HG02840 (cell line): ENCODE measurements at regions not wholly inside any gene's neighbourhood (a gene's known extent, or its start where the extent isn't known, plus 50 kb on each side); places are given as distances from the start of the nearest gene placed in this dataset.
"Not testable (repeated sequence)": the region's sequence is repeated elsewhere in the genome, so short reads cannot be mapped to it uniquely, and the experiment has no call there.

ENCODE experiments used
- ATAC-seq: cut with Tn5 transposase; IDR thresholded peaks from one replicate; pipeline ENCODE4 v1.9.1; 2021; ENCODE audit warnings: mild to moderate bottlenecking, moderate library complexity, moderate number of reproducible peaks; ENCODE audit not compliant: unreplicated experiment, low FRiP score

DNA sequence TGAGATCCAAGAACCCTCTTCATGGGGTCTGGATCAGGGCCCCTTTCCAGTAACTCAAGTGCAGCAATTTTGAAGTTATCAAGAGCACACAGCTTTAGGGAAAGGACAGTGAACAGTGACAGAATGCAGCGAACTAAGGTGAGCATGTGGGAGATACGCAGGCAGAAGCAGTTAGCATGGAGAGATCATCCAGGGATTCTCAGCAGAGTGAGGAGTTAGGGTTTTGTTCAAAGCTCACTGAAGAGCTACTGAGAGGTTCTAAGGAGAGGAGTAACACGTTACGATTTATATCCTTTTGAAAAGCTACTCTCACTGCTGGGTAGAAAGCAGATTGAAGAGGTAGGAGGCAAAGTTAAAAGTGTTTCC lies 83.6 kb upstream of the MPP7 start:
- ATAC-seq, result no peak

DNA sequence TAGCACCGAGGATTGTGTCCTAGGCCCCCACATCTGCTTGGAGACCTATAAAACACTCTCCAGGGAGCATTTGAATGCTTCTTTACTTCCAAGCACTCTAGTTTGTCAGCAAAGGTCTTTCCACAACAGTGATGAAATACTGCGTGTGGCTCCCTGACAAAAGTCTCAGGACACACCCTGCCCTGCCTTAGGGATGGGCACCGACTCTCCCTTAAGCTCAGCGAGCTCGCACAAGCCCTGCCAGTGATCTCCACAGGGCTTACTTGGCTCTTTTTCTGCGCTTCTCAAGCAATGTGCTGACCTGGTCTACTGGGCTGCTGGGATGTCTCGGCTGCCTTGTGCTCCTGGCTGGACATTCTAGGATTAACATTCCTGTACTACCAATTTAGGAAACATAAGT lies 84.3 kb upstream of the MPP7 start:
- no peak for ATAC-seq

DNA sequence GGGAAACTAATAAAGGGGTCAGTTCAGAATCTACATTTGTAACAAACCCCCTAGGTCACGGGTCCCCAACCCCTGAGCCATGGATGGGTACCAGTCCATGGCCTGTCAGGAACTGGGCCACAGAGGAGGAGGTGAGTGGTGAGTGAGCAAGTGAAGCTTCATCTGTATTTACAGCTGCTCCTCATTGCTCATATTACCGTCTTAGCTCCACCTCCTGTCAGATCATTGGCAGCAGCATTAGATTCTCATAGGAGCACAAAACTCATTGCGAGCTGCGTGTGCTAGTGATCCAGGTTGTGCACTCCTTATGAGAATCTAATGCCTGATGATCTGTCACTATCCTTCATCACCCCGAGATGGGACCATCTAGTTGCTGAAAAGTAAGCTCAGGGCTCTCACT lies 88.4 kb upstream of the MPP7 start:
- ATAC-seq, result no peak

DNA sequence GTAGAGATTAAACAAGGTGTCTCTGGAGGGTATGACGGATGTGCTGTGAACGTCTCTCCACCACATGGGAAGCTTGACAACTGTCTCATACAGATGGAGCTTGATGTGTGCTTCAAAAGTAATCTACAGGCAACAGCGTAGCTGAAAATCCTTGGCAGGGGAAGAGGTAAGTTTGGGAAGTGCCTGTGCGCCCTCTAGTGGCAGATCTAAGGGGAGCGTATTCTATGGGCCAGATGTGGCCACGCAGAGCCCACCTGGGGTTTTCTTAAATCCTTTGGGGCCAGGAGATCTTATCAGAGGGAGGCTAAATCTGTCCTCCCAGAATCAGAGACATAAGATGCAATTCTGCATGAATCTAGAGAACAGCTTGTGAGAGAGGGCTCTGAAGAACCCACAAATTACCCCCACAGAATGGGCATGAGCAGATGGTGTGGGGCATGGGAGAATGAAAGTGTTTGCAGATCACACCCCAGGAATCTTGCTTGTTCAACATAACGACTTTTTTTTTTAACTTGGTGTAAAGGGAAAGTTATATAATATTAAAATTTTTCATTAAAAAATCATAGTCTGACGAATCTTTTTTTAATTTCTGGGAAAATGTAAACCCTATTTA lies 91.2 kb upstream of the MPP7 start:
- ATAC-seq, result no peak

DNA sequence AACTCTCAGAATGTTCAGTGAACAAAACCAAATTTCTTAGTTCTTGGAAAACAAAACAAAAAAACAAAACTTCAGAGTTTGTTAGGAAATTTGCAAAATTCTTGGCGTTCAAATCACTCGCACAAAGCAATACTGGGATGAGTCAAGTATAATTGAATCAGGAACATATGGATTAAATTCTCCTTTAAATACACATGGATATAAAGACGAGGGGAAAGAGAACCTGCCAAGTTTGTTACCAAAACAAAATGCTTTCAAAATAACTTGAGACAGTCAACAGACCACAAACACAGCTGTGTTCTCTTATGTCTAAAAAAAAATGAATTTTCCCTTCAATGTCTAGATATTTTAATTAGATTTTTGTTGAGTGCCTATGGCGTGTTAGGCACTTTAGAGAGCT lies 93.5 kb upstream of the MPP7 start:
- ATAC-seq, result no peak

DNA sequence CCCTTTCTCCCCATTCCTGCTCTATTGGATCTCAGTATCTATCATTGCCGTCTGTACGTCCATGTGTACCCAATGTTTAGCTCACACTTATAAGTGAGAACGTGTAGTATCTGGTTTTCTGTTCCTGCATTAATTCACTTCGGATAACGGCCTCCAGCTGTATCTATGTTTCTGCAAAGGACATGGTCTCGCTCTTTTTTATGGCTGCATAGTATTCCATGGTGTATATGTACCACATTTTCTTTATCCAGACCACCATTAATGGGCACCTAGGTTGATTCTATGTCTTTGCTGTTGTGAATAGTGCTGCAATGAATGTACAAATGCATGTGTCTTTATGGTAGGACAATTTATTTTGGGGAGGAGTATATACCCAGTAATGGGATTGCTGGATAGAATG lies 94.4 kb upstream of the MPP7 start:
- ATAC-seq, result no peak

DNA sequence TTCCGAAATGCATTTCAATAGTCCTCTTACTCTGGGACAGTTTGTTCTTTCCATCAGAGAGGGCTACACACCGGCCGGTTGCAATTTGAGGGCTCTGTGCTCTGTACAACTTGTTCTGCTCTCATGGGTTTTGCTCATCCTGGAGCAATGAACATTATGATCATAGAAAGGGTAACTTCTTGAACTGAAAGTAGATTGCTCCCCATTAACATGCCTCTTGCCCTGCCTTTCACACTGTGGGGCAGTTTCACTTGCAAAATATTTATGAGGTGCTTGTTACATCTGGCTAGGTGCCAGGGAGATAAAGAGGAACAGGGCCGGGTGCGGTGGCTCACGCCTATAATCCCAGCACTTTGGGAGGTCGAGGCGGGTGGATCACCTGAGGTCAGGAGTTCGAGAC lies 97.3 kb upstream of the MPP7 start:
- ATAC-seq, result no peak

DNA sequence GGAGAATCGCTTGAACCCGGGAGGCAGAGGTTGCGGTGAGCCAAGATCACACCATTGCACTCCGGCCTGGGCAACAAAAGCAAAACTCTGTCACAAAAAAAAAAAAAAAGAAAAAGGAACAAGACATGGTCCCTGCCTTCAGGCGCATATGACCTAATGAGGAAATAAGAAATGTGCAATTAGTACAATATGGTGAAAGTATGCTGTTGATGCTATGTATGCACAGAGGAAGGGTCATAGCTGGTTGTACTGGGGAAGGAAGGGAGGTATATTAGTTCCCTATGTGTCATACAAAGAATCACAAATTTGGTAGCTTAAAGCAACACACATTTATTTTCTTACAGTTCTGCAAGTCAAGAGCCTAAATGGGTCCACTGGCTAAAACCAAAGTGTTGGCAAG lies 97.8 kb upstream of the MPP7 start:
- no peak for ATAC-seq

DNA sequence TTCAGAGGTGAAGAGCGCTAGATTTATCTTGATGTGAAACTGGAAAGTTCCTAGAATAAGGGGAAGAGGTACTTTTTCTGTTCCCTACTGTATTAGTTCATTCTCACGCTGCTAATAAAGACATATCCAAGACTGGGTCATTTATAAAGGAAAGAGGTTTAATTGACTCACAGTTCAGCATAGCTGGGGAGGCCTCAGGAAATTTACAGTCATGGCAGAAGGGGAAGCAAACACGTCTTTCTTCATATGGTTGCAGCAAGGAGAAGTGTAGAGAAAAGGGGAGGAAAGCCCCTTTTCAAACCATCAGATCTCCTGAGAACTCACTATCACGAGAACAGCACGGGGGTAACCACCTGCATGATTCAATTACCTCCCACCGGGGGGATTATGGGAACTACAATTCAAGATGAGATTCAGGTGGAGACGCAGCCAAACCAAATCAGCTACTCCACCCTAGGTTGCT lies 99.8 kb upstream of the MPP7 start:
- ATAC-seq, result not testable (repeated sequence)

DNA sequence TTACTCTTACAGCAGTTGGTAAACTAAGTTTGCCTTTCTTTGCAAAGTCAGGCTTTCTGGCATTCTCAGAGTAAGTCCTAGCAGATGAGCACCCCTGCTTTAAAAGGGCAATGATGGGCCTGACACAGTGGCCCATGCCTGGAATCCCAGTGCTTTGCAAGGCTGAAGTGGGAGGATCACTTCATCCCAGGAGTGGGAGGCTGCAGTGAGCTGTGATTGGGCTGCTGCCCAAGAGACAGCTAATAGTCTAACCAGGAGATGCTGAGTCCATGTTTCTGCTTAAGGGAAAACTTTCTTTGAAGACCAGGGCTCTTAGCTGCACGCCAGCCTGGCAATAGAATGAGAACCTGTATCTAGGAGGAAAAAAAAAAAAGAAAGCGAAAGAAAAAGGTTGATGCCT lies 100.2 kb upstream of the MPP7 start:
- no peak for ATAC-seq

DNA sequence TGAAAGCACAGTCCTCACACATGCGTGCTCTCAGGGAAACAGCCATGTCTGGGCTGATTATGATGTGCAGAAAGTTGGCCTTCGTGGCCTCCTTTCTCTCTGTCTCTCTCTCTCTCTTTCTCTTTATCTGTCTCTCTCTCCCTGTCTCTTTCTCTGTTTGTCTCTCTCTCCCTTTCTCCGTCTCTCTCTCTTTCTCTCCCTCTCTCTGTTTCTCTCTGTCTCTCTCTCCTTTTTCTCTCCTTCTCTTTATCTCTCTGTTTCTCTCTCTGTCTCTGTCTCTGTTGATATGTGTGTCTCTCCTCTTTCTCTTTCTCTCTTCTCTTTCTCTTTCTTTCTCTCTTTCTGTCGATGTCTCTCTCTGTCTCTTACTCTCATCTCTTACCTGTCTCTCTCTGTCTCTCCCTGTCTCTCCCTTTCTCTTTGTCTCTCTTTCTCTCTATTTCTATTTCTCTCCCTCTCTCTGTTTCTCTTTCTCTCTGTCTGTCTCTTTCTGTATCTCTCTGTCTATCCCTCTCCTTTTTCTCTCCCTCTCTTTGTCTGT lies 105.4 kb upstream of the MPP7 start:
- no peak for ATAC-seq

DNA sequence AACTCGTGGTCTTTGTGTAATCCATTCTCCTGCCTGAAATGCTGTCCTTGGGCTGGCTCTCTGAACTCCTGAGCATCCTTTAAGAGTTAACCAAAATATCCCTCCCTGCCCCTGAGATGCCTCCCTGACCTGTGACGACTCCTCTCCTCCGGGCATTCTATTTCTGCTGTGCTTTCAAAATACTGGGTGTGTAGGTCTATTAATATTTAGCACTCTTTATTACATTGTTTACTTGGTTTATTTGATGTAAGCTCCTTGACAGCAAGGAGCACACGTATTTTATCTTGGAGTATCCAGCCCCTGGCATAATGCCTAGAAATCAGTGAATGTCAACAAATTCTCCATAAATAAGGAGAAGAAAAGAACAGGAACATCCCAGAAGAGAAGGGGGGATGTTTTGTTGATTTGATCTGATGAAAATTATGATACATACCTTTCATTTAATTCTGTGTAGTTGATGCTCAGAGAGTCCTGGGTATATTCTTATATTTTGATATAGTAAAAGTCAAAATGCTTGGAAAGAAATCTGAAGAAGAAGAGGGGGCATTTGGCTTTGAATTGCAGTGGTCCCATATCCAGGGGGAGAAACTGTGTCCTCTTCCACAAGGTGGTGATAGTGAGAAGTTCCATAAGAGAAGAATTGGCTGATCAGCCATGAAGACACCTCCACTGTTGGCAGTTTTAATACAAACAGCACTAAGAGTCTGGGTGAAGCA lies 107.7 kb upstream of the MPP7 start:
- ATAC-seq, result no peak

DNA sequence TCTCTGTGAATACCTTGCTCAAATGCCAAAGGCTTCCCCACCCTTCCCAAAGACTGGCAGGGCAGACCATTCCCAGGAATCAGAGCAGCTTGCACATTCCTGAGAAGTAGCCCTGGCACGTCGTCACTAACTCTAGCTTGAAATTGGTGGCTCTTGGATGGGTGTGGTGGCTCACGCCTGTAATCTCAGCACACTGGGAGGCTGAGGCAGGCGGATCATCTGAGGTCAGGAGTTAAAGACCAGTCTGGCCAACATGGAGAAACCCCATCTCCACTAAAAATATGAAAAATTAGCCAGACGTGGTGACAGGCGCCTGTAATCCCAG lies 108.2 kb upstream of the MPP7 start:
- no peak for ATAC-seq

DNA sequence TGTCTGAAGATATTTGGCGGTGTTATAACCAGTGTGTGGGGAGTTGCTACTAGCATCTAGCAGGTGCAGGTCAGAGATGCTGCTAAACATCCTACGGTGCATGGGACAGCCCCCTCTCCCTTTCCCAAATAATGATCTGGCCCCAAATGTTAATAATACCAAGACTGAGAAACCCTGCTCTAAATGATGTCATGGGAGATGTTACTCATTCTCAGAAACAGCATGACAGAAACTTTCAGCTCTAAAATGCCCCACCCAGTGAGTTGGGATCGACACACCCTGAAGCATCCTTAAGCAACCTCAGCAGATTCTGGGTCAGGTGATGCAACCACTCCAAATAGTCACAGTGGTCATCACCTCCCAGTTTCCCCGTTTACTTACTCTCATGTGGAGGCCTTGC lies 108.8 kb upstream of the MPP7 start:
- ATAC-seq, result no peak

DNA sequence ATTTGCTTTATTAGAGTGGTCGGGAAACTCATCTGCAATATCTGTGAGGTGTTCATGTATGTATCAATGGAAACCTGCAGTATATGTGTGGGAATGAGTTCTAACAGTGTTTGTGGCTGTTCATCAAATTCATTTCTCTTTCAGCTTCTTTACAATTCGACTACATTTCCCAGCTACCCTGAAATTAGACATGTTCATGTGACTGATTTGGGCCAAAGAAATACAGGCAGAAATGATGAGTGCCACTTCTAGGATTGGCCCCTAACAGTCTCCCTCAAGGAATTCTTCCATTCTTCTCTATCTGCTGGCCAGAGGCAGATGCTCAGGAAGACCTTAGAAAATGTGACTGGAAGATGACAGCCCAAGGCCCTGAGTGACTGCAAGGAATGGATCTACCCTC lies 114.8 kb upstream of the WAC start:
- no peak for ATAC-seq

DNA sequence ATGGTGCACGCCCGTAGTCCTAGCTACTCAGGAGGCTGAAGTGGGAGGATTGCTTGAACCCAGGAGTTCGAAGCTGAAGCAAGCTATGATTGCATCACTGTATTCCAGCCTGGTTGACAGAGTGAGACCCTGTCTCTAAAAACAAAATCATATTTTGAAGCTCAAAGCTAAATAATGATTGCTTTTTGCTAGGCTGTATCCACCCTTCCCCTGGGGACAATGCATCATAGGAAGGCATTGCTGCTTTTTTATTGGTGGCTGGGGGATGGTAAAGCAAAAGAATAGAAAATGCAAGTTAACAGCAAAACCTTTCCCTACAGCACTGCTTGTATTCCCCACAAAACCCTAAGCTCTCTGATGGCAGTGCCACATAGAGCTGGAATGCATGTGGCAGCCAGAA lies 107.5 kb upstream of the WAC start:
- no peak for ATAC-seq

DNA sequence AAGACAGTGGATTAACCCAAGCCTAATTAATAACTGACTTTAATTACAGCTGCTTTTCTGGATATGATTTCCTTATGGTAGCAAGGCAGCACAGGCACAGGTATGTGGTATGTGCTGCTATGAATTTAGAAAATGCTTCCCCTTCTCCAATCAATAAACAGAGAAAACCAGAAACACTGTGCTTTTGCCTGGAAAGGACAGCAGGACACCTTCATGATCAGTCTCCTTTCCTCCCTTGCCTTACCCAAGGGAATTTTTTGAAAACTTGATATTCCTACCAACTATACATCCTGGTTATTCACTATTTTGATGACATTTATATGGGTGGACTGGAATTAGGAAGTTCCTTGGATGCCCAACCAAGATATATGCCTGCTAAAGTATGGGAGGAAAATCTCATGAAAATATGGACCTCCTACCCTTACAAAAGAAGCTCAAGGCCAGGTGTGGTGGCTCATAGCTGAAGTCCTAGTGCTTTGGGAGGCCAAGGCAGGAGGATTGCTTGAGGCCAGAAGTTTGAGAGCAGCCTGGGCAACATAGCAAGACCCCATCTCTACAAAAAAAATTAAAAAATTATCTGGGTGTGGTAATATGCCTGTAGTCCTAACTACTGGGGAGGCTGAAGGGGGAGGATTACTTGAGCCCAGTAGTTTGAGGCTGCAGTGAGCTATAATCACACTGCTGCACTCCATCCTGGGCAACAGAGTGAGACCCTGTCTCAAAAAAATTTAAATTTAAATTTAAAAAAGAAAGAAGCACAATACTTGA lies 106.3 kb upstream of the WAC start:
- ATAC-seq, result no peak

DNA sequence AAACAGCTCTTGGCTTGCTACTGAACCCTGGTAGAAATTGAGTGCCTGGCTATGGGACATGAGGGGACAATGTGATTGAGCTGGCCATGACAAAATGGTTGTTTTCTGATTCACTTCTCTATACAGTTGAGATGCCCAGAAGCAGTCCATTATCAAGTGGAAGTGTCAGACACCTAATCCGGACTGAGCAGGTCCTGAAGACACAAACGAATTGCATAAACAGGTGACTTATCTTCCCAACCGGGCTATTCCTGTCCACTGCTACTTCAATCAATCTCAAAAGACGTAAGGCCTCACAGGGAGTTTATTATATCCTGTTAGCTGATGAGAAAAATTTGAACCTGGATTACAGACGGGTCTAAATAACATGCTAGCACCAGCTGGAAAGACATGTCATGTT lies 105.5 kb upstream of the WAC start:
- ATAC-seq, result no peak

DNA sequence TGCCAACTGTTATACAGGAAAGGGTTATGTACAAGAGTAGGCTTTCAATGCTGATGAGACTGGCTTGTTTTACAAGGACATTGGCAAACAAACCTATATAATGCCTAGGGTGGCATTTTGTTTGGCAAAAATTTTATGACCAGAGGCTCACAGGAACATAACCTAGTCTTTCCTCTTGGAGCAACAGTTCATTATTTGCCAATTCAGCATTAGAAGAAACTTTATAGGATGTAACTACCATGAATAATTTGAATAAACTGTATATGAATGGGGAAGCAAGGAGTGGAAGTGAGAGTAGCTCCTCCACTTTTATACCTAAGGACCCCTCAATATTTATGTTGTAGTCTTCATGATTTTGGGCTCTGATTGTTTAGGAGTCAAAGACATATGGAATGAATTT lies 103.9 kb upstream of the WAC start:
- no peak for ATAC-seq

DNA sequence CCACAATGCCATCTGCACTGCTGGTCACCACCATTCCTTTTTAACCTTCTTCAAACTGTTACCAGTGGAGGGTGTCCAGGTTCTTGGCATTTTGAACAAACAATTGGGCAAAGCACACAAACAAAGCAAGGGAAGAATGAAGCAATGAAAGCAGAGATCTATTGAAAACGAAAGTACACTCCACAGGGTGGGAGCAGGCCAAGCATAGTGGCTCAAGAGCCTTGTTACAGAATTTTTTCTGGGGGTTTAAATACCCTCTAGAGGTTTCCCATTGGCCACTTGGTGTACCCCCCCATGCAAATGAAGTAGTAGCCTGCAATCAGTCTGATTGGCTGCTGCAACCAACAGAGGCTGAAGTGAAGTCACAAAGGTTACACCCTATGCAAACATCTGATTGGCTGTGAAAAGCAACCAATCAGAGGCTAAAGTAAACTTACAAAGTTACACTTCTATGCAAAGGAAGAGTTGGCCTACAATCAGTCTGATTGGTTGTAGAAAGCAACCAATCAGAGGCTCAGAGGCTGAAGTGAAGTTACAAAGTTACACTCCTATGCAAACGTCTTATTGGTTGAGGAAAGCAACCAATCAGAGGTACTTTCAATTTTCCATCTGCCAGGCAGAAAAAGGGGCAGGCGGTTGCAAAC lies 103.2 kb upstream of the WAC start:
- ATAC-seq, result no peak

DNA sequence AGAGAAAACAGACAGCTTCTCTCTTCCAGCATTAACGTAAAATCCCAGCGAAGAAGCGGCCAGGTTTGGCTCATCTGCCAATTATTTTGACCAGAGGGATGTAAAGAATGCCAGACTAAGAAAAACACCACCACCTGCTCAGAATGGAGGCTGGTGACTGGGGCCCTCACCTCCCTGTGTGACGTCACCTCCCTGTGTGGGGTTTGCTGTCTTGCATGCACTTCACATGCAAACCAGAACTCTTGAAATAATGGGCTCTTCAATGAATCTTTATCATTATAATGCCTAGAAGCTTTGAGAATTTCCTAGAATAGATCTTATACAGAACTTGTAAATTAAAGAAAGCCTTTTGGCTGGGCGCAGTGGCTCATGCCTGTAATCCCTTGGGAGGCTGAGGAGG lies 101.8 kb upstream of the WAC start:
- no peak for ATAC-seq
